T-helper 2 cell treated with Interferon-gamma antibody and Interleukin-4, amounts not matched to agents 5 μg/mL and 100 μg/mL, for 36 hours (primary cell): ENCODE measurements at regions not wholly inside any gene's neighbourhood (a gene's known extent, or its start where the extent isn't known, plus 50 kb on each side); places are given as distances from the start of the nearest gene placed in this dataset.
"Not testable (repeated sequence)": the region's sequence is repeated elsewhere in the genome, so short reads cannot be mapped to it uniquely, and the experiment has no call there.

Experiments used
- DNase-seq: peaks from one replicate; pipeline ENCODE4 v3.0.0; 2021; ENCODE audit warnings: low spot score
- H3K27ac Mint-ChIP-seq: one replicate; pipeline ENCODE4 v1.8.0; 2021; ENCODE audit warnings: mild to moderate bottlenecking, mixed read lengths
- H3K27me3 Mint-ChIP-seq: one replicate; pipeline ENCODE4 v1.8.0; 2021; ENCODE audit warnings: low read depth, mixed read lengths
- H3K36me3 Mint-ChIP-seq: one replicate; pipeline ENCODE4 v1.8.0; 2021; ENCODE audit warnings: low read depth, mixed read lengths
- H3K4me1 Mint-ChIP-seq: one replicate; pipeline ENCODE4 v1.8.0; 2021; ENCODE audit warnings: low read depth, mixed read lengths
- H3K4me3 Mint-ChIP-seq: one replicate; pipeline ENCODE4 v1.8.0; 2022; ENCODE audit warnings: mild to moderate bottlenecking, moderate library complexity, mixed read lengths
- H3K9me3 Mint-ChIP-seq: one replicate; pipeline ENCODE4 v1.8.0; 2021; ENCODE audit warnings: mixed read lengths

GRCh38 chr21:19537116-19537515, 1133.5 kb upstream of the TMPRSS15 start:
- Mint-ChIP-seq H3K4me1 (no peaks in the 10 kb centered on the region), H3K27ac (no peak overlapping the region), H3K4me3 (no peak overlapping the region), H3K36me3 (no peaks in the 10 kb centered on the region), H3K27me3 (no peaks in the 10 kb centered on the region), H3K9me3 (peaks cover 26% of the 10 kb centered on the region)
- no peak for DNase-seq

GRCh38 chr21:19540287-19540686, 1136.7 kb upstream of the TMPRSS15 start:
- H3K9me3 Mint-ChIP-seq: peaks cover 45% of the 10 kb centered on the region

GRCh38 chr21:19541602-19542001, 1138.0 kb upstream of the TMPRSS15 start:
- no peaks in the 10 kb centered on the region for H3K36me3 Mint-ChIP-seq
- H3K9me3 Mint-ChIP-seq: peaks cover 46% of the 10 kb centered on the region
- no peak for DNase-seq
- no peak overlapping the region for H3K27ac Mint-ChIP-seq
- no peak overlapping the region for H3K4me3 Mint-ChIP-seq
- H3K4me1 Mint-ChIP-seq: no peaks in the 10 kb centered on the region
- H3K27me3 Mint-ChIP-seq: no peaks in the 10 kb centered on the region

More at GRCh38 chr21:19540287-19540686, 1136.7 kb upstream of the TMPRSS15 start:
- DNase-seq: no peak
- H3K4me1 Mint-ChIP-seq: no peaks in the 10 kb centered on the region
- no peak overlapping the region for H3K27ac Mint-ChIP-seq
- H3K27me3 Mint-ChIP-seq: no peaks in the 10 kb centered on the region
- H3K36me3 Mint-ChIP-seq: no peaks in the 10 kb centered on the region
- no peak overlapping the region for H3K4me3 Mint-ChIP-seq

GRCh38 chr21:19544493-19544892, 1140.9 kb upstream of the TMPRSS15 start:
- not testable (repeated sequence) for DNase-seq, H3K4me3 Mint-ChIP-seq, H3K4me1 Mint-ChIP-seq, H3K36me3 Mint-ChIP-seq, H3K27me3 Mint-ChIP-seq, H3K27ac Mint-ChIP-seq
- peaks cover 47% of the 10 kb centered on the region for H3K9me3 Mint-ChIP-seq

- Mint-ChIP-seq H3K9me3 (peaks cover 40% of the 10 kb centered on the region), H3K27ac (no peak overlapping the region), H3K36me3 (no peaks in the 10 kb centered on the region), H3K4me3 (no peak overlapping the region), H3K27me3 (no peaks in the 10 kb centered on the region), H3K4me1 (no peaks in the 10 kb centered on the region)
- no peak for DNase-seq
Measured at GRCh38 chr21:19547951-19548840, 1144.6 kb upstream of the TMPRSS15 start.

- H3K36me3 Mint-ChIP-seq: no peaks in the 10 kb centered on the region
- H3K27me3 Mint-ChIP-seq: no peaks in the 10 kb centered on the region
- H3K27ac Mint-ChIP-seq: no peak overlapping the region
- peaks cover 36% of the 10 kb centered on the region for H3K9me3 Mint-ChIP-seq
- no peak overlapping the region for H3K4me3 Mint-ChIP-seq
- H3K4me1 Mint-ChIP-seq: no peaks in the 10 kb centered on the region
- DNase-seq: no peak
Measured at GRCh38 chr21:19553919-19554615, 1150.5 kb upstream of the TMPRSS15 start.

GRCh38 chr21:19557046-19557445, 1153.5 kb upstream of the TMPRSS15 start:
- H3K4me3 Mint-ChIP-seq: no peak overlapping the region
- H3K27me3 Mint-ChIP-seq: no peaks in the 10 kb centered on the region
- H3K36me3 Mint-ChIP-seq: no peaks in the 10 kb centered on the region
- no peak for DNase-seq
- H3K4me1 Mint-ChIP-seq: no peaks in the 10 kb centered on the region
- no peak overlapping the region for H3K27ac Mint-ChIP-seq
- peaks cover 50% of the 10 kb centered on the region for H3K9me3 Mint-ChIP-seq

- Mint-ChIP-seq H3K36me3 (no peaks in the 10 kb centered on the region), H3K4me3 (no peak overlapping the region), H3K4me1 (no peaks in the 10 kb centered on the region), H3K27me3 (no peaks in the 10 kb centered on the region), H3K9me3 (peaks cover 53% of the 10 kb centered on the region), H3K27ac (no peak overlapping the region)
- DNase-seq: no peak
Measured at GRCh38 chr21:19557488-19557887, 1153.9 kb upstream of the TMPRSS15 start.

- no peaks in the 10 kb centered on the region for H3K27me3 Mint-ChIP-seq
- no peak for DNase-seq
- H3K4me3 Mint-ChIP-seq: no peak overlapping the region
- no peaks in the 10 kb centered on the region for H3K36me3 Mint-ChIP-seq
- no peaks in the 10 kb centered on the region for H3K4me1 Mint-ChIP-seq
- peaks cover 40% of the 10 kb centered on the region for H3K9me3 Mint-ChIP-seq
- no peak overlapping the region for H3K27ac Mint-ChIP-seq
Measured at GRCh38 chr21:19565587-19565986, 1162.0 kb upstream of the TMPRSS15 start.

- H3K4me3 Mint-ChIP-seq: no peak overlapping the region
- no peak overlapping the region for H3K27ac Mint-ChIP-seq
- H3K27me3 Mint-ChIP-seq: no peaks in the 10 kb centered on the region
- H3K9me3 Mint-ChIP-seq: peaks cover 40% of the 10 kb centered on the region
- no peak for DNase-seq
- H3K4me1 Mint-ChIP-seq: no peaks in the 10 kb centered on the region
- no peaks in the 10 kb centered on the region for H3K36me3 Mint-ChIP-seq
Measured at GRCh38 chr21:19566975-19567374, 1163.4 kb upstream of the TMPRSS15 start.

- DNase-seq: no peak
- Mint-ChIP-seq H3K4me3 (no peak overlapping the region), H3K27me3 (no peaks in the 10 kb centered on the region), H3K4me1 (no peaks in the 10 kb centered on the region), H3K36me3 (no peaks in the 10 kb centered on the region), H3K9me3 (peaks cover 30% of the 10 kb centered on the region), H3K27ac (no peak overlapping the region)
Measured at GRCh38 chr21:19577381-19577780, 1173.8 kb upstream of the TMPRSS15 start.

- H3K36me3 Mint-ChIP-seq: no peaks in the 10 kb centered on the region
- H3K27ac Mint-ChIP-seq: no peak overlapping the region
- H3K4me1 Mint-ChIP-seq: no peaks in the 10 kb centered on the region
Measured at GRCh38 chr21:19590044-19590443, 1186.5 kb upstream of the TMPRSS15 start.

GRCh38 chr21:19603011-19603593, 1199.5 kb upstream of the TMPRSS15 start:
- Mint-ChIP-seq H3K4me3 (no peak overlapping the region), H3K9me3 (peaks cover 20% of the 10 kb centered on the region), H3K36me3 (no peaks in the 10 kb centered on the region), H3K27me3 (no peaks in the 10 kb centered on the region), H3K27ac (no peak overlapping the region), H3K4me1 (no peaks in the 10 kb centered on the region)
- DNase-seq: no peak

More at GRCh38 chr21:19590044-19590443, 1186.5 kb upstream of the TMPRSS15 start:
- H3K27me3 Mint-ChIP-seq: no peaks in the 10 kb centered on the region
- peaks cover 31% of the 10 kb centered on the region for H3K9me3 Mint-ChIP-seq
- DNase-seq: no peak
- H3K4me3 Mint-ChIP-seq: no peak overlapping the region

GRCh38 chr21:19608101-19608621, 1204.6 kb upstream of the TMPRSS15 start:
- no peak overlapping the region for H3K4me3 Mint-ChIP-seq
- H3K36me3 Mint-ChIP-seq: no peaks in the 10 kb centered on the region

More at GRCh38 chr21:19608101-19608621, 1204.6 kb upstream of the TMPRSS15 start:
- no peak for DNase-seq
- no peak overlapping the region for H3K27ac Mint-ChIP-seq
- H3K27me3 Mint-ChIP-seq: no peaks in the 10 kb centered on the region
- H3K9me3 Mint-ChIP-seq: peaks cover 26% of the 10 kb centered on the region
- no peaks in the 10 kb centered on the region for H3K4me1 Mint-ChIP-seq
